Stomach (tissue), 4 donors: ENCODE measurements at regions not wholly inside any gene's neighbourhood (a gene's known extent, or its start where the extent isn't known, plus 50 kb on each side); places are given as distances from the start of the nearest gene placed in this dataset.

Source experiments
- CTCF ChIP-seq, 7 experiments: fragments of 450-650 bp in 4 of 7; fragments of 200-600 bp in 3 of 7; sonication (generic) in 3 of 7; IDR thresholded peaks; one replicate each; pipeline ENCODE4 v1.5.1; 2016 to 2019; ENCODE audit warnings: antibody characterized with exemption in 7 of 7, control low read depth in 2 of 7, mild to moderate bottlenecking in 1 of 7
- POLR2A ChIP-seq, 4 donors: fragments of 450-650 bp; IDR thresholded peaks; one replicate each; pipeline ENCODE4 v1.6.1; 2016; ENCODE audit warnings: antibody characterized with exemption in 4 of 4, control low read depth in 2 of 4, mild to moderate bottlenecking in 1 of 4, moderate library complexity in 1 of 4

DNA sequence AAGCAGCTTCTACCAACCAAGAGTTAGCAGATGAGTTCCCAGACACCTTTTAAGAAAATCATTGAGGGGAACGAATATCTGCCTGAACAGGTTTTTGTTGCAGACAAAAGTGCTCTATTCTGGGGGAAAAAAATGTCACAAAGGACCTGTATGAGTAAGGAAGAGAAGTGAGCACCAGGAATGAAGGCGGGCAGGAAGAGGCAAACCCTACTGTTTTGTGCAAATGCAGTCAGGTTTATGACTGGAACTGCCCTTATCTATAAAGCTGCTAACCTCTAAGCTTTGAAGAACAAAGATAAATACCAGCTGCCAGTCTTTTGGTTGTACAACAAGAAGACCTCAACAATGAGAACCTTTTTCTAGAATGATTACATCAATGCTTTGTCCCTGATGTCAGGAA, 292.4 kb upstream of the SP4 start:
- TF ChIP-seq POLR2A (IDR thresholded peaks at IDR 0.05) (no peak), CTCF (IDR thresholded peaks at IDR 0.05) (no peak)
